ENCODE measurements at regions not wholly inside any gene's neighbourhood (a gene's known extent, or its start where the extent isn't known, plus 50 kb on each side); places are given as distances from the start of the nearest gene placed in this dataset.
A peak's percentile ranks its signal among the peaks of the same experiment; 100 is the strongest.

DNA sequence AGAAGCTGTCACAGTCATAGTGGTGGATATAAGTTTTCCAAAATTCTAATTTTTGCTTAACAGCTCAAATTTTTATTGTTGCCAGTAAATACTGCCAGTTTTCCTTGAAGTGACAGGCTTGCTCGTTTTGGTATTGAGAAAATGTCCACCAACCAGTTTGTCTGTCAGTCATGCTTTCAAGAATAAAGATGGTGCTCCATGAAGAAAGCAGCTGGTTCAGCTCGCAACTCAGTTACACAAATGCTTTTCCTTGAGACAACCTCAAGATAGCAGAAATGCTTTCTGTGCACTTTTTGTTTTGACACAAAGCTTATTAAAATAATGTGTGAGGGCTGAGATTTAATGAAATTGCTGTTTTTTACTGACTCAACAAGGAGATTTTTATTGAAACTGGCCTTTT is 135.7 kb downstream of the LRRC70 start:
- Histone ChIP-seq H3K9ac (no peak overlapping the region), H3K36me3 (ENCODE audit: insufficient read depth) (no peaks in the 10 kb centered on the region), H3K27me3 (ENCODE audit: insufficient read depth, low read depth) (no peaks in the 10 kb centered on the region), H3K4me3 (IDR thresholded peaks at IDR 0.05; ENCODE audit: insufficient read depth, low read depth, low read length) (no peak overlapping the region), H2AFZ (ENCODE audit: low read depth) (no peak overlapping the region), H4K20me1 (ENCODE audit: insufficient read depth) (no peaks in the 10 kb centered on the region), H3K4me1 (ENCODE audit: low read depth, poor library complexity, severe bottlenecking) (peaks cover 13% of the 10 kb centered on the region), H3K79me2 (ENCODE audit: insufficient read depth, low read depth) (no peaks in the 10 kb centered on the region), H3K4me2 (no peak overlapping the region), H3K27ac (no peak overlapping the region)
- TF ChIP-seq, protein P1, sequence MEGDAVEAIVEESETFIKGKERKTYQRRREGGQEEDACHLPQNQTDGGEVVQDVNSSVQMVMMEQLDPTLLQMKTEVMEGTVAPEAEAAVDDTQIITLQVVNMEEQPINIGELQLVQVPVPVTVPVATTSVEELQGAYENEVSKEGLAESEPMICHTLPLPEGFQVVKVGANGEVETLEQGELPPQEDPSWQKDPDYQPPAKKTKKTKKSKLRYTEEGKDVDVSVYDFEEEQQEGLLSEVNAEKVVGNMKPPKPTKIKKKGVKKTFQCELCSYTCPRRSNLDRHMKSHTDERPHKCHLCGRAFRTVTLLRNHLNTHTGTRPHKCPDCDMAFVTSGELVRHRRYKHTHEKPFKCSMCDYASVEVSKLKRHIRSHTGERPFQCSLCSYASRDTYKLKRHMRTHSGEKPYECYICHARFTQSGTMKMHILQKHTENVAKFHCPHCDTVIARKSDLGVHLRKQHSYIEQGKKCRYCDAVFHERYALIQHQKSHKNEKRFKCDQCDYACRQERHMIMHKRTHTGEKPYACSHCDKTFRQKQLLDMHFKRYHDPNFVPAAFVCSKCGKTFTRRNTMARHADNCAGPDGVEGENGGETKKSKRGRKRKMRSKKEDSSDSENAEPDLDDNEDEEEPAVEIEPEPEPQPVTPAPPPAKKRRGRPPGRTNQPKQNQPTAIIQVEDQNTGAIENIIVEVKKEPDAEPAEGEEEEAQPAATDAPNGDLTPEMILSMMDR (conservative IDR thresholded peaks at IDR 0.05; ENCODE audit: low read depth, low read length): no peak

DNA sequence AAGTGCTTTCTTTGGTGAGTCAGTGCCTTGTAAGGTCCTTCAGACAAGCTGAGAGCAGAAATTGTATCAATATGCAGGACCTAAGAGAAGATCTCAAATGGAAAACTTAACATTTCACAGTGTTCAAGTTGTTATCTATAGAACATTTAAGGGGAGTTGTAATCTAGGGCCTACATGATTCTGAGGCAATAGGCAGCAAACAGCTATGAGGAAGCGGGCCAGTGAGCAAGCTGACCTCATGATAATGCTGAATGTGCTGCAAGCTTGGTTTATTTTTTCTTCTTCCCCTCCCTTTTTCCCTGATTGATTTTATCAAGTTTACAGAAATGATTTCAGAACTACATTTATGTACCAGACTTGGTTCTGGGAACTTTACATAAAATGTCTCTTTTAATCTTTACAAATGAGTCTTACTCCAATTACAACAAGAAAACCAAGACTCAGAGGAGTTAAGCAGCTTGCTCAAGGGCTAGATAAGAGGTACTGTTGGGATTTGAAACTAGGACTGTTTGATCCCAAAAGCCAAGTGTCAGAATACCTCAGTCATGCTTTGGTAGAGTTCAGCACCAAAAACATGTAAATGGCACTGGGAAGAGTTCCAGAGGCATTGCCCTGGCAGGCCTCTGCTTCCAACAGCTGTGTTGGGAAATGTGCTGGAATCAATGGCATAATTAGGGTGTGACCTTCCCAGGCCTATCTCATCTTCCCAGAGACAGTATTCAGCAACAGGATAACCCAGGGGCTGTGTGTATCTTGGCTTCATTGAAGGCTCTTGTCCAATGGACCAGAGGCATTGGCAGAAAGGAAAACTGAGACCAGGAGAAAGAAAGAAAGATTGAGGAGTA is 130.1 kb downstream of the LRRC70 start:
- no peak overlapping the region for H3K9ac ChIP-seq
- TF ChIP-seq, protein P1 (conservative IDR thresholded peaks at IDR 0.05; ENCODE audit: low read depth, low read length): no peak

DNA sequence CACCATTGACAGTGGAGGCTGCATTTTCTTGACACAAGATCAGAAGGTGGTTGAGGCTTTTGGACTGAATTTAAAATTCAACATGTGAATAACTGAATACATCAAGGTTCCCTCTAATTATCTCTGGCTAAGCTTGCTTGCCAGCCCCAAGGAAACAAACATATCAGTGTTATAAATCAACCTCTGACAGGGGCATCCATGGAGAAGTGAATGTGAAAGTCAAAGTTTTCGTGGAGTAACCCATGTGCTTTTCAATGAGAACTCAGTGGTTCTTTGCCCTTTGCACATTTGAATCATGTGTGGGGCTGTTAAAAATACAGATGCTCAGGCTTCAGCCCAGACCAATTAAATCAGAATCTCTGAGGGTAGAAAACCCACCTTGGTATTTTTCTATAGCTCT is 128.9 kb downstream of the LRRC70 start:
- no peaks in the 10 kb centered on the region for H3K79me2 ChIP-seq (ENCODE audit: insufficient read depth, low read depth)
- peaks cover 10% of the 10 kb centered on the region for H3K4me1 ChIP-seq (ENCODE audit: low read depth, poor library complexity, severe bottlenecking)
- TF ChIP-seq, protein P1 (conservative IDR thresholded peaks at IDR 0.05; ENCODE audit: low read depth, low read length): no peak
- no peak overlapping the region for H3K4me3 ChIP-seq (IDR thresholded peaks at IDR 0.05; ENCODE audit: insufficient read depth, low read depth, low read length)
- H3K27ac ChIP-seq: no peak overlapping the region
- no peaks in the 10 kb centered on the region for H4K20me1 ChIP-seq (ENCODE audit: insufficient read depth)
- no peaks in the 10 kb centered on the region for H3K27me3 ChIP-seq (ENCODE audit: insufficient read depth, low read depth)
- H3K9ac ChIP-seq: no peak overlapping the region
- H3K36me3 ChIP-seq (ENCODE audit: insufficient read depth): no peaks in the 10 kb centered on the region
- no peak overlapping the region for H2AFZ ChIP-seq (ENCODE audit: low read depth)
- no peak overlapping the region; the same call in 1 of the 2 replicates for H3K4me2 ChIP-seq

More for the DNA sequence above, 130.1 kb downstream of the LRRC70 start:
- Histone ChIP-seq H3K27ac (no peak overlapping the region), H3K4me3 (IDR thresholded peaks at IDR 0.05; ENCODE audit: insufficient read depth, low read depth, low read length) (no peak overlapping the region), H2AFZ (ENCODE audit: low read depth) (no peak overlapping the region), H3K79me2 (ENCODE audit: insufficient read depth, low read depth) (no peaks in the 10 kb centered on the region), H3K4me1 (ENCODE audit: low read depth, poor library complexity, severe bottlenecking) (peaks cover 9% of the 10 kb centered on the region), H3K4me2 (no peak overlapping the region), H4K20me1 (ENCODE audit: insufficient read depth) (no peaks in the 10 kb centered on the region), H3K36me3 (ENCODE audit: insufficient read depth) (no peaks in the 10 kb centered on the region), H3K27me3 (ENCODE audit: insufficient read depth, low read depth) (no peaks in the 10 kb centered on the region)

DNA sequence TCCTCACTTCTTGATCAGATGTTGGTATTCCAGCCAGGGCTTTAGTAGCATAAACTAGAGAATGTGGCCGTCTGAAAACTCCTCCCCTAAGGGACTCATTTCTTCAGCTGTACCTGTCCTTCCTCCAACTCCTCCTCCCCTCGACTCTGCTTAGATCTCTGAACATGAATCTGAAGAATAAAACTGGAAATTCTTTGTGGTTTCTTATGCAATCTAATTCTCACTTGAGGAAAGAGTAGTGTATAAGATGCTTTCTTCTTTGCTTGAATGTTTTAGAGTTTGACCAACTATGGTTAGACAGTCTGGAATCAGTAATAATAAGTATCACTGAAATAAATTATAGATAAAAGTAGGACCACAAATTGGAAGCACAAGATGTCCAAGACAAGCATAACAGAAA is 128.5 kb downstream of the LRRC70 start:
- Histone ChIP-seq H3K4me2 (peak overlapping the region; percentile 1; the same call in 1 of the 2 replicates), H2AFZ (ENCODE audit: low read depth) (no peak overlapping the region), H3K4me3 (IDR thresholded peaks at IDR 0.05; ENCODE audit: insufficient read depth, low read depth, low read length) (no peak overlapping the region), H3K27me3 (ENCODE audit: insufficient read depth, low read depth) (no peaks in the 10 kb centered on the region), H3K27ac (no peak overlapping the region), H3K4me1 (ENCODE audit: low read depth, poor library complexity, severe bottlenecking) (peaks cover 14% of the 10 kb centered on the region), H4K20me1 (ENCODE audit: insufficient read depth) (no peaks in the 10 kb centered on the region), H3K36me3 (ENCODE audit: insufficient read depth) (no peaks in the 10 kb centered on the region), H3K9ac (no peak overlapping the region), H3K79me2 (ENCODE audit: insufficient read depth, low read depth) (no peaks in the 10 kb centered on the region)
- TF ChIP-seq, protein P1 (conservative IDR thresholded peaks at IDR 0.05; ENCODE audit: low read depth, low read length): no peak
